IPS-18c (cell line): ENCODE measurements at regions not wholly inside any gene's neighbourhood (a gene's known extent, or its start where the extent isn't known, plus 50 kb on each side); places are given as distances from the start of the nearest gene placed in this dataset.
"Not testable (repeated sequence)": the region's sequence is repeated elsewhere in the genome, so short reads cannot be mapped to it uniquely, and the experiment has no call there.

Source experiments
- H3K4me3 ChIP-seq: 2 replicates; pipeline ENCODE4 v1.7.0; 2013; ENCODE audit warnings: low read depth, mild to moderate bottlenecking, low read length, moderate library complexity; ENCODE audit not compliant: insufficient read depth
- H3K9me3 ChIP-seq: one replicate; pipeline ENCODE4 v1.6.1; 2013; ENCODE audit warnings: mild to moderate bottlenecking, low read length, moderate library complexity; ENCODE audit not compliant: control insufficient read depth, insufficient read depth

DNA sequence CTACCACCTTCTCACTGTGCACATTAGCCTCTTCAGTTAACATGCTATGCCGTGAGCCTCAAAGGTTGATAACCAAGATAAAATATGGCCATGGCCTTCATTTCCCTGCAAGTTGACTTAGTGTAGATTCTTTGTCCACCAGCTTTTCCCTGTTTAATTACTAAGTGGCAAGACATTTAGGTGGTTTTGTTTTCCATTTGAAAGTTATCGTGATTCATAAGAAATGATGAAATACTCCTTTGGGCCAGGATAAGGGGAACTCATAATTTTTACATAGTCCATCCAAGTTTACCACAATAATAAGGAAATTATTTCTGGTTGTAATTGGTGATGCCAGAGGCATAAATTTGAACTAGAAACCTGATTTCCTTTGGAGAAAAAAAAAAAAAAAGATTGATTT lies 609.6 kb downstream of the TAF11L14 start:
- no peak overlapping the region for H3K4me3 ChIP-seq
- H3K9me3 ChIP-seq, result no peaks in the 10 kb centered on the region

DNA sequence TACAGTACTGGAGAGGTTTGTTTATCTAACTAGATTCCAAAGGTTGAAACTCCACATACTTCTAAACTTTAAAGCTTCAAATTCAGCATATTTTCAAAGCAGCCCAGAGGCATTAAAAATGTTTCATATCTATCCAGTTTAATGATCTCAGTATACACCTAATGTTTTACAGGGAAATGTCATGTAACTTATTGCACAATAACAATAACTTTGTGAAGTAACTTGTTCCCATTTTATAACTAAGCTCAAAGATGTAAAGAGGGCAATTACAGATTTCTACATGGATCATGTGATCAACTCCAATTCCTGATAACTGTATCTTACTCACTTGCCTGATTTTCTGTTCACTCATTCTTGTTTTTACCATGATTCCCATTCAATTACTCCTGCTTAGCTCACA lies 610.0 kb downstream of the TAF11L14 start:
- Histone ChIP-seq H3K4me3 (no peak overlapping the region), H3K9me3 (no peaks in the 10 kb centered on the region)

DNA sequence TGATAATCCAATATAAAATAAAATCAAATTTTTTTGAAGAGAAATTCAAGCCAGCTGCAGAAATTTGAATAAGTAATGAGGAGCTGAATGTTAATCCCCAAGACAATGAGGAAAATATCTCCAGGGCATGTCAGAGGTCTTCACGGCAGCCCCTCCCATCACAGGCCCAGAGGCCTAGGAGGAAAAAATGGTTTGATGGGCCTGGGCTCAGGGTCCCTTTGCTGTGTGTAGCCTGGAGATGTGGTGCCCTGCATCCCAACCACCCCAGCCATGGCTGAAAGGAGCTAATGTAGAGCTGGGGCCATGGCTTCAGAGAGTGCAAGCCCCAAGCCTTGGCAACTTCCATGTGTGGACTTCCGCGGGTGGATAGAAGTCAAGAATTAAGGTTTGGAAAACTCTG lies 618.3 kb downstream of the TAF11L14 start:
- peaks cover 6% of the 10 kb centered on the region for H3K9me3 ChIP-seq
- no peak overlapping the region for H3K4me3 ChIP-seq

DNA sequence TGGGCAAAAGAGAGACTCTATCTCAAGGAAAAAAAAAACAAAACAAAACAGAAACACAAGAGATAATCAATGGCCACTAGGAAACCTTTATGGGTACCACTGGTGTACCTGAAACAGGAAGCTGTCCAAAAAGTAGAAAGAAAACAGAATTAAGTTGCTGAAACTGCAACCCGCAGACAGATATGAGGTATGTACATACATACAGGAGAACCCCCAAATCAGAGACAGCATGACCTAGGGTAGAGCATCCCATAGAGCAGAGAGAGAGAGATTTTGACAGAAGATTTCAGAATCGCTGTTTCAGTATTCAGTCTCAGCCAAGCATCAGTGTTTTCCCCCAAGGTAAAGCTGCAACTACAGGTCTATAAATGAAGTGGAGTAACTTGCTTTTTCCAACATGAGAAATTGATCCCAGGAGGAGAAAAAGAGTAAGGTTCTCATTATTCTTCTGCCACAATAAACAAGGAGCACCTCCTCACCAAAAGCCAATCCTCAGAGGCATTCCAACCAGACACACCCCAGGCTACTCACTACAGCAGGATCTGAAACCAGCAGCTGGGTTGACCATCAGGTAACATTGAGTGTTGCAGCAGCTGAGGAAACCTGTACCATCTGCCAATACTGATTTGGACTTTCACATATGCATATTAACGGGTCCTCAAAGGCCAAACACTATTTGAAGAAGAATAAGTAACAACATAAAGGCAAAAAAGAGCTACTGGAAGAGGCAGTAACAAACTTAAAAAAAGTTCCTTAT lies 630.0 kb downstream of the TAF11L14 start:
- Histone ChIP-seq H3K9me3 (no peaks in the 10 kb centered on the region), H3K4me3 (no peak overlapping the region)

DNA sequence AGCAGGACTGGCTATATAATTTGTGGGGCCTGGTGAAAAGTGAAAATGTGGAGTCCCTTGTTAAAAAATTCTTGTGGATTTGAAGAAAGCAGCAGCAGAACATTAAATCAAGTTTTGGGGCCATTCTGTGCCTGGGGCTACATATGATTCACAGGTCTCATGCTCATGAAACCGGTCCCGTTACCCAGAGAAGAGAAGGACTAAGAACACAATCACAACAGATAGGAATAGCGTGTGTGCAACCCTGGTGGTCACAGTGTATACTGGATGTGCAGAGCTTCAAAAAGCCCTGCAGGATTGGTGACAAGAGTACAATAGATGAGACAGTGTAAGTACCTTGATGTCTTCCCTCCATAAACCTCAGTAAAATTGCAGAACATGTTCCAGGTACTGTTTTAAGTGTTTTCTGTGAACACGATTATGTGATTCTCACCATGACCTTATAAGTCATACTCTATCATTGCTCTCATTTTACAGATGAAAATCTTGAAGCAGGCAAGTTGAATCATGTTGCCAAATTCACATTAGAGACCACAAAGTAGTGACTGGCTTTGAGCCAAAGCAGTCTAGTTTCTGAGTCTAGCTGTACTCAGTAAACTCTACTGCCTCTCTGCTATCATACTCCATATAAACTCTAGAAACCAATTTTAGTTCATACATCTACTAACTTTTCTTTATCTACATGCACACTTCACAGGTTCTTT lies 636.5 kb downstream of the TAF11L14 start:
- Histone ChIP-seq H3K4me3 (no peak overlapping the region), H3K9me3 (no peaks in the 10 kb centered on the region)

DNA sequence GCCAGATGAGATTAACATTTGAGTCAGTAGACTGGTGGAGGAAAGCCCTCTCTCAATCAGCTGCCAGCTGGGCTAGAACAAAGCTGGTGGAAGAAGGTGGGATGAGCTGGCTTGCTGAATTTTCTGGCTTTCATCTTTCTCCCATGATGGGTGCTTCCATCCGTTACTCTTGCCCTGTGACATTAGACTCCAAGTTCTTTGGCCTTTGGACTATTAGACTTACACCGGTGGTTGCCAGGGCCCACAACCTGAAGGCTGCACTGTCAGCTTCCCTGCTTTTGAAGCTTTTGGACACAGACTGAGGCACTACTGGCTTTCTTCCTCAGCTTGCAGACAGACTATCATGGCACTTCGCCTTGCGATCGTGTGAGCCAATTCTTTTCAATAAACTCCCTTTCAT lies 642.7 kb downstream of the TAF11L14 start:
- Histone ChIP-seq H3K4me3 (no peak overlapping the region), H3K9me3 (no peaks in the 10 kb centered on the region)

DNA sequence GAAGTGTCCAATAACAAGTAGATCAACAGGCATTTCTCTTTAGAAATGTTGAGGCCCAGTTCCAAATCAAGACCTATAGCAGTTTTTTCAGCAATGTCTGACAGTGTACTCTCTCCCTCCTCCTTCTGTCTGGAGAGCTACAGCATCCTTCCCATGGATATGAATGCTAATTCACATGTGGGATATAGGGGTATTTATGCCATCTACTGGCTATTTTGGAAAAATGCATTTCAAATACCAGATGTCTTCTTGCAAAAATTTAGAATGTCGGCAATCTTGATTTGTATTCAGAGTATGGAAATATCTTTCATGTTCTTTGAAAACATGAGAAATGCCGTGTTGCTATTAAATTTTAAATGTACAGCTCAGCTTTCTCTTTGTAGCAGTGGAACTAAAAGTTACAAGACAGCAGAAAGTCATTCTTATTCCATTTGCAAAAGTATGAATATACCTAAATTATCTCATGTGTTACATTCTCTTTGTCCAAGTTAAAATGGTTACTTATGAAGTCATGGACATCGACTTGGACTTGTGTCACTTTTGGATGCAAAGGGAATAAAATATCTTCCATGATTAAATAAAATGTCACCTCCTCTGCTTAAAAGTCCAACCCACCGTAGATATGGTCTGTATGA lies 647.8 kb downstream of the TAF11L14 start:
- Histone ChIP-seq H3K9me3 (no peaks in the 10 kb centered on the region), H3K4me3 (no peak overlapping the region)

DNA sequence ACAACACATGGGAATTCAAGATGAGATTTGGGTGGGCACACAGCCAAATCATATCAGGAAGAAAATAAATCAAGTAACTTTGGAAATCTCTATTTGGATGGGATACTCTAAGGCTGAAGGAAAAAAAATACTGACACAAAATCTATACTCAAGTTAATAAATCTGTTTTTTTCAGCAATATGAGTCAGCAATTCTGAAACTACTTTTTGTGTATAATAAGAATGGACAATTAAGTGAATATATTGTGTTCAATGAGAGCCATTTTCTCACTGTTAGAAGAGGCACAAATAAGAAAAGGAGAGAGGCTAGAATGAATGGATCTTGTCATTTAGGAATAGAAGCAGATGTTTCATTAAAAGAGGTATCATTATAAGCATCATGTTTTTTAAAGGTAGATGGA lies 651.0 kb downstream of the TAF11L14 start:
- no peak overlapping the region for H3K4me3 ChIP-seq
- no peaks in the 10 kb centered on the region for H3K9me3 ChIP-seq

DNA sequence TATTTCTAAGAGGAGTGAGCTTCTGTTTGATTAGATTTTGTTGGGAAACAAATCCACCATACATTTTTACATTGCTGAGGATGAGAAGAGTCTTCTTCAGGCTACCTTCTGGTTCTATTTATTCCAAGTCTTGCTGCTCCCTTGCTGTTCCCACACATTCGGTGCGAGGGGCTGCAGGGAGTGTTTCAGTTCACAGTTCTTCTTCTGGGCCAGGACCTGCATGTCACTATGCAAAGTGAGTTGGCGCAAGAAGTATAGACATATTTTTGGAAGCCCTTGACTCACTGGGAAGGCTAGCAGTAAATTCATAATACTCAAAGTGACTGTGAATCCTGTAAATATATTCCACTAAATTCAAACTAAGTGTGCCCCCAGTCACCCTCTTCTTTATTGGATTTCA lies 657.9 kb downstream of the TAF11L14 start:
- H3K9me3 ChIP-seq, result no peaks in the 10 kb centered on the region

DNA sequence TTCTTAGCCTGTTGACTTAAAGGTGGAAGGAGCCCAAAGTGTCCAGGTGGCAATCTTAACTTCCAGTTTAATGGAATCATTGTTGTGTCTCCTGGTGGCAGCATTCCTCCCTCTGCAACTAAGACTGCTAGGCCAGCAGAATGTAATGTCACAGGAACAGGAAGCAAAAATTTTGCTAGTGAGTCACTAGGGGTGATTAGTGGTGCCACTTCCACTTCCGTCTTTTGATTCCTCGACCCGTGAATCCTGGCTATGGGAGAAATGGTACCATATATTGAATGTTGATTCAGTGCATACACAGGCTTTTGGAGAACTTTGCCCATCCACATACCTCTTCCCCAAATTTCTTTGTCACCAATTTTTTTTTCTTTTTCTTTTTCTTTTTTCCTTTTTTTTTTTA lies 661.4 kb downstream of the TAF11L14 start:
- not testable (repeated sequence) for H3K4me3 ChIP-seq, H3K9me3 ChIP-seq

More for the DNA sequence above, 657.9 kb downstream of the TAF11L14 start:
- no peak overlapping the region for H3K4me3 ChIP-seq

DNA sequence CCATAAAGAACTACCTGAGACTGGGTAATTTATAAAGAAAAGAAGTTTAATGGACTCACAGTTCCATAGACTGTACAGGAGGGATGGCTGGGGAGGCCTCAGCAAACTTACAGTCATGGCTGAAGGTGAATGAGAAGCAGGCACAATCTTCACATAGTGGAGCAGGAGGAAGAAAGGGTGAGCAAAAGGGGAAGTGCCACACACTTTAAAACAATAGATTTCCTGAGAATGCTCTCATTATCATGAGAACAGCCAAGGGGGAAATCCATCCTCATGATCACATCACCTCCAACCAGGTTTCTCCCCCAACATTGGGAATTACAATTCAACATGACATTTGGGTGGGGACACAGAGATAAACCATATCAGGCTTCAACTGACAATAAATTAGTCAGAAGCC lies 664.9 kb downstream of the TAF11L14 start:
- Histone ChIP-seq H3K9me3 (no peaks in the 10 kb centered on the region), H3K4me3 (no peak overlapping the region)

DNA sequence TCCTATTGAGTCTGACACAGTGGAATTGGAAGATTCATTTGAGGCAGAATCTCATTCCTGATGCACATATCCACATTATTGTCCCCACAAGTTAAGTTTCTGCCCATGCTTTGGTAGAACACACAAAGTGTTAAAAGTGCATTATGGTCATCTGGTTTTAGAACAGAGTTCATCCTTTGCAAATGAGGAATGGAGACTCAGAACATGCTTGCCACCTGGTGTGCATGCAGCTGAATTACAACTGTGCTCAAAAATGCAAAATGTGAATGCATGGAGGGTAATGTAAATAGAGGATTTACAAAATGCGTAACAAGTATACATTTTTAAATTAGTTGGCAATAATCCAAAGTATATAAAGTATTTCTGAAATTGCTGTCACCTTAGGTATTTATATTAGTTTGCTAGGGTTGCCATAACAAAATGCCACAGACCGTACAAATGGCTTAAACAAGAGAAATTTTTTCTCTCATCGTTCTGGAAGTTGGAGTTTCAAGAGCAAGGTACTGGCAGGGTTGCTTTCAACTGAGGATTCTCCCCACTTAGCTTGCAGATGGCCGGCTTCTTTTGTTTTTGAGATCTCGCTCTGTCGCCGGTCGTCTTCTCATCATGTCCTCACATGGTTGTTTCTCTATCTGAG lies 671.1 kb downstream of the TAF11L14 start:
- no peak overlapping the region for H3K4me3 ChIP-seq

DNA sequence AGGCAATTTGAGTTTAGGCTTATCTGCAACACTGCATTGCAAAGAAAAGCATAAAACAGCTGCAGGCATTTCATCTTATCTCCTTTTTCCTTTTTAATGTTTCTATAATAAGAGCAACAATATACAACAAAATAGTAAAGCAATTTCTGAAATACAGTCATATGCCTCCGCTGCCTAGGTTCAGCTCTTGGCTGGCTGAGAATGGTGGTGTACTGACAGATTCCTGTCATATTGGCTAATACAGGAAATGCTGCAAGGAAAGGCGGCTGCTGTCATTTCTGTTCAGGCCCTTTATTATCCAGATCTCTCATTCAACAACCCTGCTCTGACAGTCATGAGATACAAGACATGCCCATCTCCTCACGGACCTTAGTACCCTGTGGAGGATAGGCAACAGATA lies 677.0 kb downstream of the TAF11L14 start:
- H3K4me3 ChIP-seq, result no peak overlapping the region
- H3K9me3 ChIP-seq, result peaks cover 2% of the 10 kb centered on the region

More for the DNA sequence above, 671.1 kb downstream of the TAF11L14 start:
- H3K9me3 ChIP-seq, result no peaks in the 10 kb centered on the region

DNA sequence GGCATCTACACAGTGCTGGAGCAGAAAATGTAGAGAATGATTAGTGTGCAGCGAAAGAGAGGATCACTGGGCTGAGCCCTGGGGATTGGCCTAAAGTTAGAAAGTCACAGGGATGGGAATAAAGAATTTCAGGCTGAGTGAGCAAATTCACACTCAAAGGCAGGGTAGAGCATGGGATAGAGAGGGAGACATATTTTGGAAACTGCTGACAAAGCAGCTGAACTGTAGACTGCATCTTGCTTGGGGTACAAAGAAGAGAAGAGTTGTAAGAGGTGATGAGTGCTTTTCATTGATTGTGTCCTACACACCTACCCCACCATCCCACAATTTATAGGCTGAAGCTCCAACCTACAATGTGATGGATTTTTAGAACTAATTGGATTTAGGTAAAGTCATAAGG lies 677.8 kb downstream of the TAF11L14 start:
- H3K4me3 ChIP-seq, result no peak overlapping the region
- H3K9me3 ChIP-seq, result peaks cover 2% of the 10 kb centered on the region

DNA sequence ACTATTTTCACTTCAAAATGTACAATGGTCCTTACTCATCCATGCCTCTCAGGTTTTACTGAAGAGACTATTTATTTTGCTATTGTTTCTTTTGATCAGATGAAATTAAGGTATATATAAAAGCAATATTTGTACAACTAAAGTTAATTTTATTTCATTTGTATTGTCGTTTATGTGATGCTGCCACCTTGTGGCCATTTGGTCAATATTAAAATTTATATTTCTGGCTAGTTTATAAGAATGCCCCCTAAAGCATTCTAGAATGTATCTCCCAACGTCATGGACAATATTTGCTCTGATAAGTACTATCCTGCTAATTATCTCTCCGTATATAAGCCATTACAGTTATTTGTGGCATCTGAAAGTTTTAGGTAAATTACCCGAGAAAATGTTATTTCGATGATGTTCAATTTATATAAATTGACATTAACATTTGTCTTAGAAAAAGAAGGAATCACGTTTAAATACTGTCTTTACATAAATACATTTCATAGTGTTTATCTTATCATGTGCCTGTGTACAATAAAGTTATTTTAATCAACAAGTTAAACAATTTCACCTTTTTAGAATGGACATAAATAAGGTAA lies 680.0 kb downstream of the TAF11L14 start:
- Histone ChIP-seq H3K9me3 (peaks cover 2% of the 10 kb centered on the region), H3K4me3 (no peak overlapping the region)

DNA sequence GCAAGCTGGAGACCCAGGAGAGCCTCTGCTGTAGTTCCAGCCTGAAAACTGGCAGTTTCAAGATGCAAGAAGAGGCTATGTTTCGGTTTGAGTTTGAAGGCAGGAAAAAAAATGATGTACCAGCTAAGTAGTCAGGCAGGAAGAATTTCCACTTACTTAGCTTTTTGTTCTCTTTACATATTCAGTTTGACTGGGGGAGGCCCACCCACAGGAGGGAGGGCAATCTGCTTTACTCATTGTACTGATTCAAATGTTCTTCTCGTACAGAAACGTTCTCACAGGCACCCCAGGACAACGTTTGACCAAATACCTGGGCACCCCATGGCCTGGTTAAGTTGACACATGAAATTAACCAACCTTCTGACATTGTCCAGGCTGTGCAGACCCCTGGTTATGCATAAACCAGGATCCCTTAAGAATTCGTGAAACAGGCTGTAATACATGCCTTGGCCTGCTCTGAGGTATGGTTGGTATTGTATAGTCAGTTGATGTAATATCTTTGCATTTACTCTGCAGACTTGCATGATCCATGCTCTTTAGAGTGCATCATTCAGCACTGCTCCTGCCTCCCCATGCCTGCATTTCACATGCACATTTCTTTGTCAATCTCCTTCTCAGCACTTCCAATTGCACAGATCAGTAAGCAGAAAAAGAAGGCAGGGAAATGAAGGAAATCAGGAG lies 687.1 kb downstream of the TAF11L14 start:
- Histone ChIP-seq H3K4me3 (no peak overlapping the region), H3K9me3 (no peaks in the 10 kb centered on the region)

DNA sequence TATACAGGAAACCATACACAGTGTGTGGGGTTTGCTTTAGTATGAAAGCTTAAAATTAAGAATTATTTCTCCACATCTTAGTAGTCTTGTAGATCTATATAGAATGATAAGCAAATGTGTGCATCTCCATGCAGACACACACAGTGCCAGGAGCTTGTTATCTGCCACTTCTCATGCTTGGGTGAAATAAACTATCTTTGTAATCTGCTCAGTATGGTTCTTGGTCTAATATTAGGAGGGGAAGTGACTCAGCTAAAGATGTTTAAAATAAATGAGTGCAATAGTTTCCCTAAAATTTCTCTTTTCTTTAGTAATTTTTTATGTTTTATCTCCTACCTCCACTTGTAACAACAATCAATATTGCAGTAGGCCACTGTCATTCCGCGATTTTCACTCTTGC lies 689.6 kb downstream of the TAF11L14 start:
- no peaks in the 10 kb centered on the region for H3K9me3 ChIP-seq
- no peak overlapping the region for H3K4me3 ChIP-seq
